ENCODE measurements at regions not wholly inside any gene's neighbourhood (a gene's known extent, or its start where the extent isn't known, plus 50 kb on each side); places are given as distances from the start of the nearest gene placed in this dataset.
"Not testable (repeated sequence)": the region's sequence is repeated elsewhere in the genome, so short reads cannot be mapped to it uniquely, and the experiment has no call there.

GRCh38 chr3:180743813-180744590, 64.7 kb upstream of the CCDC39 start:
- peak in 1 of 4 donors; percentile 5 for DNase-seq (ENCODE audit: low read depth in 4 of 4, low spot score in 2 of 4)

- no peak for DNase-seq (ENCODE audit: low read depth in 4 of 4, low spot score in 2 of 4)
Observed at GRCh38 chr3:180747805-180748361, 68.6 kb upstream of the CCDC39 start.

GRCh38 chr3:180749322-180749721, 70.0 kb upstream of the CCDC39 start:
- DNase-seq (ENCODE audit: low read depth in 4 of 4, low spot score in 2 of 4): no peak

GRCh38 chr3:180749796-180750195, 70.5 kb upstream of the CCDC39 start:
- DNase-seq (ENCODE audit: low read depth in 4 of 4, low spot score in 2 of 4): no peak

GRCh38 chr3:180755556-180755955, 76.3 kb upstream of the CCDC39 start:
- no peak for DNase-seq (ENCODE audit: low read depth in 4 of 4, low spot score in 2 of 4)

GRCh38 chr3:180762866-180763265, 83.6 kb upstream of the CCDC39 start:
- DNase-seq (ENCODE audit: low read depth in 4 of 4, low spot score in 2 of 4): no peak

- no peak for DNase-seq (ENCODE audit: low read depth in 4 of 4, low spot score in 2 of 4)
Observed at GRCh38 chr3:180764481-180764880, 85.2 kb upstream of the CCDC39 start.

- DNase-seq (ENCODE audit: low read depth in 4 of 4, low spot score in 2 of 4): no peak
Observed at GRCh38 chr3:180770639-180771038, 91.3 kb upstream of the CCDC39 start.

- no peak for DNase-seq (ENCODE audit: low read depth in 4 of 4, low spot score in 2 of 4)
Observed at GRCh38 chr3:180776433-180776832, 97.1 kb upstream of the CCDC39 start.

- DNase-seq (ENCODE audit: low read depth in 4 of 4, low spot score in 2 of 4): no peak
Observed at GRCh38 chr3:180782195-180782984, 103.1 kb upstream of the CCDC39 start.

- DNase-seq (ENCODE audit: low read depth in 4 of 4, low spot score in 2 of 4): not testable (repeated sequence)
Observed at GRCh38 chr3:180786227-180786626, 106.9 kb upstream of the CCDC39 start.

- no peak for DNase-seq (ENCODE audit: low read depth in 4 of 4, low spot score in 2 of 4)
Observed at GRCh38 chr3:180789774-180790173, 110.5 kb upstream of the CCDC39 start.

GRCh38 chr3:180798197-180798596, 114.3 kb upstream of the FXR1 start:
- no peak for DNase-seq (ENCODE audit: low read depth in 4 of 4, low spot score in 2 of 4)

GRCh38 chr3:180802837-180803236, 109.6 kb upstream of the FXR1 start:
- peak in 1 of 4 donors; percentile 15 for DNase-seq (ENCODE audit: low read depth in 4 of 4, low spot score in 2 of 4)

- DNase-seq (ENCODE audit: low read depth in 4 of 4, low spot score in 2 of 4): peak; percentile 9 to 25 (median 15)
Observed at GRCh38 chr3:180804916-180805315, 107.6 kb upstream of the FXR1 start.

- DNase-seq (ENCODE audit: low read depth in 4 of 4, low spot score in 2 of 4): no peak
Observed at GRCh38 chr3:180808823-180809575, 103.5 kb upstream of the FXR1 start.

- DNase-seq (ENCODE audit: low read depth in 4 of 4, low spot score in 2 of 4): no peak
Observed at GRCh38 chr3:180820400-180820799, 92.1 kb upstream of the FXR1 start.

GRCh38 chr3:180825964-180826363, 86.5 kb upstream of the FXR1 start:
- DNase-seq (ENCODE audit: low read depth in 4 of 4, low spot score in 2 of 4): no peak

GRCh38 chr3:180827171-180827570, 85.3 kb upstream of the FXR1 start:
- DNase-seq (ENCODE audit: low read depth in 4 of 4, low spot score in 2 of 4): no peak

GRCh38 chr3:180828001-180828720, 84.3 kb upstream of the FXR1 start:
- DNase-seq (ENCODE audit: low read depth in 4 of 4, low spot score in 2 of 4): no peak

Measured in left renal cortex interstitium (tissue), 4 donors.